OCI-LY1 (cell line): ENCODE measurements at regions not wholly inside any gene's neighbourhood (a gene's known extent, or its start where the extent isn't known, plus 50 kb on each side); places are given as distances from the start of the nearest gene placed in this dataset.

Experiments used
- H2AFZ ChIP-seq: fragments of 200-600 bp; sonication (generic), shearing (Covaris generic); 2 replicates; pipeline ENCODE4 v1.6.0; 2014; ENCODE audit warnings: antibody characterized with exemption, mild to moderate bottlenecking, low read length
- H3F3A ChIP-seq: fragments of 200-600 bp; sonication (generic), shearing (Covaris generic); 2 replicates; pipeline ENCODE4 v1.6.0; 2014; ENCODE audit warnings: mild to moderate bottlenecking, antibody characterized with exemption, low read length, moderate library complexity; ENCODE audit not compliant: insufficient read depth
- H3K27ac ChIP-seq: fragments of 200-600 bp; sonication (generic); 2 replicates; pipeline ENCODE4 v1.5.1; 2014; ENCODE audit warnings: low read length, mixed run types, mild to moderate bottlenecking, low read depth; ENCODE audit not compliant: poor library complexity, severe bottlenecking
- H3K27me3 ChIP-seq: fragments of 200-600 bp; sonication (generic); 2 replicates; pipeline ENCODE4 v1.6.0; 2014; ENCODE audit warnings: antibody characterized with exemption, mild to moderate bottlenecking, low read length, moderate library complexity; ENCODE audit not compliant: insufficient read depth
- H3K36me3 ChIP-seq: fragments of 200-600 bp; sonication (generic); 2 replicates; pipeline ENCODE4 v1.6.1; 2014; ENCODE audit warnings: mild to moderate bottlenecking, antibody characterized with exemption, low read length, moderate library complexity, mixed read lengths; ENCODE audit not compliant: insufficient read depth
- H3K4me1 ChIP-seq: fragments of 200-600 bp; sonication (generic); 2 replicates; pipeline ENCODE4 v1.5.1; 2014; ENCODE audit warnings: mild to moderate bottlenecking, low read length, moderate library complexity; ENCODE audit not compliant: insufficient read depth, severe bottlenecking
- H3K4me2 ChIP-seq: fragments of 200-600 bp; sonication (generic), shearing (Covaris generic); 2 replicates; pipeline ENCODE4 v1.6.1; 2014; ENCODE audit warnings: low read length
- H3K4me3 ChIP-seq: fragments of 200-600 bp; sonication (generic); 2 replicates; pipeline ENCODE4 v1.5.1; 2014; ENCODE audit warnings: low read length, low read depth, mild to moderate bottlenecking, mixed read lengths; ENCODE audit not compliant: poor library complexity, severe bottlenecking
- H3K79me2 ChIP-seq: fragments of 200-600 bp; shearing (Covaris generic); 2 replicates; pipeline ENCODE4 v1.6.1; 2016; ENCODE audit warnings: mixed run types, low read length, mixed read lengths; ENCODE audit not compliant: insufficient read depth
- H3K9ac ChIP-seq: fragments of 200-600 bp; sonication (generic), shearing (Covaris generic); 2 replicates; pipeline ENCODE4 v1.6.1; 2014; ENCODE audit warnings: mild to moderate bottlenecking, low read length, mixed read lengths
- H3K9me2 ChIP-seq: fragments of 200-600 bp; sonication (generic), shearing (Covaris generic); 2 replicates; pipeline ENCODE4 v1.6.1; 2014; ENCODE audit warnings: low read depth, mild to moderate bottlenecking, low read length, mixed read lengths
- H3K9me3 ChIP-seq: fragments of 200-600 bp; shearing (Covaris generic); 2 replicates; pipeline ENCODE4 v1.6.1; 2014; ENCODE audit warnings: low read length, mixed read lengths
- H4K20me1 ChIP-seq: fragments of 200-600 bp; sonication (generic), shearing (Covaris generic); 2 replicates; pipeline ENCODE4 v1.6.0; 2016; ENCODE audit warnings: mild to moderate bottlenecking, low read length; ENCODE audit not compliant: insufficient read depth
- CTCF ChIP-seq: fragments of 200-600 bp; sonication (generic), shearing (Covaris generic); IDR thresholded peaks from 2 replicates; pipeline ENCODE4 v1.5.1; 2017; ENCODE audit warnings: mild to moderate bottlenecking, antibody characterized with exemption, low read length, moderate library complexity, mixed read lengths
- EZH2 ChIP-seq: fragments of 200-600 bp; sonication (generic), shearing (Covaris generic); IDR thresholded peaks from 2 replicates; pipeline ENCODE4 v1.8.0; 2017; ENCODE audit warnings: borderline replicate concordance, mixed run types, mild to moderate bottlenecking, antibody characterized with exemption, low read length, moderate library complexity, mixed read lengths

- no peak overlapping the region for H3K9ac ChIP-seq
- H3K27ac ChIP-seq, result no peak overlapping the region
- no peak for TF ChIP-seq EZH2
- no peak for TF ChIP-seq CTCF
- H3K4me1 ChIP-seq, result no peaks in the 10 kb centered on the region
- no peaks in the 10 kb centered on the region for H3K79me2 ChIP-seq
- H2AFZ ChIP-seq, result no peak overlapping the region
- no peaks in the 10 kb centered on the region for H3K9me3 ChIP-seq
- 0 out of 2 replicates have a peak, but pooled peaks cover 3% of the 10 kb centered on the region for H3K27me3 ChIP-seq
- H3K36me3 ChIP-seq, result no peaks in the 10 kb centered on the region
- H3K4me3 ChIP-seq, result no peak overlapping the region
- no peaks in the 10 kb centered on the region for H4K20me1 ChIP-seq
- no peaks in the 10 kb centered on the region for H3K9me2 ChIP-seq
- no peak overlapping the region for H3K4me2 ChIP-seq
- no peaks in the 10 kb centered on the region for H3F3A ChIP-seq
These were observed 358.8 kb downstream of the C16orf95 start for GRCh38 chr16:86958423-86958822.

DNA sequence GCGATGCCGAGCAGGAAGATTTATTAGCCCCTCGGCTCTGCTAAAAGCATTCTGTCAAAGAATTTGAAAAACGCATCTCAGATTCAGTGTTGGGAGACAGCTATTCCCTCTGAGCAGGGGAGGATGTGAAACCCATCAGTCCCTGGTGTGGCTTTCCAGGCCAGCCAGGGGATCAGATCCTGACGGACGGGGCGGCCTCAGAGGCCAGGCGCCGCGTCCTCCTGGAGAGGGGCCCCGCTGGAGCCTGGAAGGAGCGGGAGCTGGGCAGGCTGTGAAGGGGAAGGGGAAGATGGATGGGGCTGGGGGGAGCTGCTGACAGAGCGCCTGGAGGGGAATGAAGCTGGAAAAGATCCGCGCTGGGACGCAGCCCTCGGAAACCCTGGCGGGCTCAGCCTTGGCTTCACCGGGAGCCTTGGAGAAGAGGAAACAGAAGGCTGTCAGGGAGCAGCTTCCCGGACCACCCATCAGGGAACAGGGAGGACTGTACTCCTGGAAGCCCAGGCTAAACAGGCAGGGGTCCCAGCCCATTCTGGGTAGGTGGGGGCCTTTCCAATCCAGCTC lies 358.0 kb downstream of the C16orf95 start:
- H3F3A ChIP-seq, result no peaks in the 10 kb centered on the region
- no peaks in the 10 kb centered on the region for H3K36me3 ChIP-seq
- no peaks in the 10 kb centered on the region for H3K9me3 ChIP-seq
- H3K4me2 ChIP-seq, result no peak overlapping the region
- H4K20me1 ChIP-seq, result no peaks in the 10 kb centered on the region
- H3K4me1 ChIP-seq, result no peaks in the 10 kb centered on the region
- no peak overlapping the region for H3K4me3 ChIP-seq
- no peak overlapping the region for H3K9ac ChIP-seq
- H2AFZ ChIP-seq, result no peak overlapping the region
- no peaks in the 10 kb centered on the region for H3K79me2 ChIP-seq
- no peaks in the 10 kb centered on the region for H3K9me2 ChIP-seq
- H3K27me3 ChIP-seq, result 0 out of 2 replicates have a peak, but pooled peaks cover 3% of the 10 kb centered on the region
- TF ChIP-seq CTCF, result no peak
- TF ChIP-seq EZH2, result no peak
- no peak overlapping the region for H3K27ac ChIP-seq

- H2AFZ ChIP-seq, result no peak overlapping the region
- no peaks in the 10 kb centered on the region for H3K9me2 ChIP-seq
- no peak for TF ChIP-seq EZH2
- no peak for TF ChIP-seq CTCF
- H4K20me1 ChIP-seq, result no peaks in the 10 kb centered on the region
- H3K79me2 ChIP-seq, result no peaks in the 10 kb centered on the region
- no peaks in the 10 kb centered on the region for H3K4me1 ChIP-seq
- H3K9me3 ChIP-seq, result no peaks in the 10 kb centered on the region
- H3K27me3 ChIP-seq, result 0 out of 2 replicates have a peak, but pooled peaks cover 3% of the 10 kb centered on the region
- no peak overlapping the region for H3K27ac ChIP-seq
- H3K9ac ChIP-seq, result no peak overlapping the region
- H3K4me3 ChIP-seq, result no peak overlapping the region
- H3F3A ChIP-seq, result no peaks in the 10 kb centered on the region
- H3K36me3 ChIP-seq, result no peaks in the 10 kb centered on the region
- H3K4me2 ChIP-seq, result no peak overlapping the region
These were observed 357.5 kb downstream of the C16orf95 start for GRCh38 chr16:86959729-86960128.
